HFF-Myc (cell line): ENCODE measurements at regions not wholly inside any gene's neighbourhood (a gene's known extent, or its start where the extent isn't known, plus 50 kb on each side); places are given as distances from the start of the nearest gene placed in this dataset.
"Not testable (repeated sequence)": the region's sequence is repeated elsewhere in the genome, so short reads cannot be mapped to it uniquely, and the experiment has no call there.

ENCODE experiments used
- DNase-seq: peaks from one replicate; pipeline ENCODE4 v3.0.0-alpha.2; 2011; ENCODE audit warnings: low read depth; ENCODE audit errors: extremely low read depth
- H3K4me3 ChIP-seq: replicated peaks from 2 replicates; pipeline ENCODE4 v1.5.1; 2011; ENCODE audit warnings: low read depth, mild to moderate bottlenecking, control low read depth, low read length
- CTCF ChIP-seq: IDR thresholded peaks from 2 replicates; pipeline ENCODE4 v1.5.1; 2012; ENCODE audit warnings: mild to moderate bottlenecking, low read depth, low read length, control low read depth; ENCODE audit errors: missing control alignments

- no peak for DNase-seq
- no peak overlapping the region for H3K4me3 ChIP-seq
- TF ChIP-seq CTCF: no peak
These were observed 158.1 kb upstream of the ZNF385D start for GRCh38 chr3:21909096-21909495.

- no peak for TF ChIP-seq CTCF
- H3K4me3 ChIP-seq: no peak overlapping the region
- DNase-seq: no peak
These were observed 161.7 kb upstream of the ZNF385D start for GRCh38 chr3:21912711-21913110.

- TF ChIP-seq CTCF: no peak
- no peak for DNase-seq
- no peak overlapping the region for H3K4me3 ChIP-seq
These were observed 162.8 kb upstream of the ZNF385D start for GRCh38 chr3:21913791-21914190.

- no peak overlapping the region for H3K4me3 ChIP-seq
- TF ChIP-seq CTCF: no peak
- no peak for DNase-seq
These were observed 163.4 kb upstream of the ZNF385D start for GRCh38 chr3:21914451-21914850.

GRCh38 chr3:21919383-21919782 is 168.4 kb upstream of the ZNF385D start:
- no peak for DNase-seq
- TF ChIP-seq CTCF: no peak
- H3K4me3 ChIP-seq: no peak overlapping the region

GRCh38 chr3:21920421-21920861 is 169.4 kb upstream of the ZNF385D start:
- no peak for DNase-seq
- no peak for TF ChIP-seq CTCF
- no peak overlapping the region for H3K4me3 ChIP-seq

GRCh38 chr3:21923156-21923555 is 172.1 kb upstream of the ZNF385D start:
- not testable (repeated sequence) for DNase-seq

More at GRCh38 chr3:21923156-21923555, 172.1 kb upstream of the ZNF385D start:
- H3K4me3 ChIP-seq: not testable (repeated sequence)
